B cell (primary cell): ENCODE measurements at regions not wholly inside any gene's neighbourhood (a gene's known extent, or its start where the extent isn't known, plus 50 kb on each side); places are given as distances from the start of the nearest gene placed in this dataset.

Experiments
- EZH2 ChIP-seq: IDR thresholded peaks from 2 replicates; pipeline ENCODE4 v1.6.1; 2012; ENCODE audit warnings: borderline replicate concordance, low read depth, mild to moderate bottlenecking, moderate library complexity, low read length; ENCODE audit not compliant: insufficient read depth, poor library complexity, severe bottlenecking
- TF ChIP-seq, protein P1 (sequence below): fragments of 200-600 bp; IDR thresholded peaks from one replicate; pipeline ENCODE4 v1.8.0; 2022; ENCODE audit warnings: antibody characterized with exemption, mild to moderate bottlenecking

DNA sequence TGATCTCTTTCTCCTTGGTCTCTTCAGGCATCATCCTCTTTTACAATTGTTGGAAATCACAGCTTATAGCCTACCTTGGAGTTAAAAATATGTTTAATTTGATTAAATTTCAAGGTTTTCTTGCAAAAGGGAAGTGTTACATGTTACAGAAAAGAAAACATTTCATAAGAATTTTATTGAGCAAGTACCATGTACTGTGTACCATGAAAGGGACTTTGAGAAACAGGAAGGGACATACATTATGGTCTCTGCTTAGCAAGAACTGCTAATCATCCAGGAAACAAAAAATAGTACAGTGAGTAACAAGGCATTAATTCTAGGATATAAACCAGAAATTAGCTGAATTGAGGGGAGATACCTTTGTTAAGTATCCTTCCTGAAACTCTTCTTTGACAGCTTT, 145.3 kb upstream of the SPACA1 start:
- TF ChIP-seq, protein P1, sequence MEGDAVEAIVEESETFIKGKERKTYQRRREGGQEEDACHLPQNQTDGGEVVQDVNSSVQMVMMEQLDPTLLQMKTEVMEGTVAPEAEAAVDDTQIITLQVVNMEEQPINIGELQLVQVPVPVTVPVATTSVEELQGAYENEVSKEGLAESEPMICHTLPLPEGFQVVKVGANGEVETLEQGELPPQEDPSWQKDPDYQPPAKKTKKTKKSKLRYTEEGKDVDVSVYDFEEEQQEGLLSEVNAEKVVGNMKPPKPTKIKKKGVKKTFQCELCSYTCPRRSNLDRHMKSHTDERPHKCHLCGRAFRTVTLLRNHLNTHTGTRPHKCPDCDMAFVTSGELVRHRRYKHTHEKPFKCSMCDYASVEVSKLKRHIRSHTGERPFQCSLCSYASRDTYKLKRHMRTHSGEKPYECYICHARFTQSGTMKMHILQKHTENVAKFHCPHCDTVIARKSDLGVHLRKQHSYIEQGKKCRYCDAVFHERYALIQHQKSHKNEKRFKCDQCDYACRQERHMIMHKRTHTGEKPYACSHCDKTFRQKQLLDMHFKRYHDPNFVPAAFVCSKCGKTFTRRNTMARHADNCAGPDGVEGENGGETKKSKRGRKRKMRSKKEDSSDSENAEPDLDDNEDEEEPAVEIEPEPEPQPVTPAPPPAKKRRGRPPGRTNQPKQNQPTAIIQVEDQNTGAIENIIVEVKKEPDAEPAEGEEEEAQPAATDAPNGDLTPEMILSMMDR: no peak
- TF ChIP-seq EZH2: no peak
